GM12865 (cell line): ENCODE measurements at regions not wholly inside any gene's neighbourhood (a gene's known extent, or its start where the extent isn't known, plus 50 kb on each side); places are given as distances from the start of the nearest gene placed in this dataset.

Experiments
- DNase-seq: peaks from one replicate; pipeline ENCODE4 v3.0.0; 2010; ENCODE audit warnings: low read depth
- H3K4me3 ChIP-seq: 2 replicates; pipeline ENCODE4 v1.5.1; 2011; ENCODE audit warnings: mild to moderate bottlenecking, low read depth, low read length, control low read depth
- TF ChIP-seq, protein P1 (sequence below): IDR thresholded peaks from 2 replicates; pipeline ENCODE4 v1.5.1; 2011; ENCODE audit warnings: low read length, control low read depth, low read depth, inconsistent platforms; ENCODE audit not compliant: insufficient read depth; ENCODE audit errors: missing control alignments

DNA sequence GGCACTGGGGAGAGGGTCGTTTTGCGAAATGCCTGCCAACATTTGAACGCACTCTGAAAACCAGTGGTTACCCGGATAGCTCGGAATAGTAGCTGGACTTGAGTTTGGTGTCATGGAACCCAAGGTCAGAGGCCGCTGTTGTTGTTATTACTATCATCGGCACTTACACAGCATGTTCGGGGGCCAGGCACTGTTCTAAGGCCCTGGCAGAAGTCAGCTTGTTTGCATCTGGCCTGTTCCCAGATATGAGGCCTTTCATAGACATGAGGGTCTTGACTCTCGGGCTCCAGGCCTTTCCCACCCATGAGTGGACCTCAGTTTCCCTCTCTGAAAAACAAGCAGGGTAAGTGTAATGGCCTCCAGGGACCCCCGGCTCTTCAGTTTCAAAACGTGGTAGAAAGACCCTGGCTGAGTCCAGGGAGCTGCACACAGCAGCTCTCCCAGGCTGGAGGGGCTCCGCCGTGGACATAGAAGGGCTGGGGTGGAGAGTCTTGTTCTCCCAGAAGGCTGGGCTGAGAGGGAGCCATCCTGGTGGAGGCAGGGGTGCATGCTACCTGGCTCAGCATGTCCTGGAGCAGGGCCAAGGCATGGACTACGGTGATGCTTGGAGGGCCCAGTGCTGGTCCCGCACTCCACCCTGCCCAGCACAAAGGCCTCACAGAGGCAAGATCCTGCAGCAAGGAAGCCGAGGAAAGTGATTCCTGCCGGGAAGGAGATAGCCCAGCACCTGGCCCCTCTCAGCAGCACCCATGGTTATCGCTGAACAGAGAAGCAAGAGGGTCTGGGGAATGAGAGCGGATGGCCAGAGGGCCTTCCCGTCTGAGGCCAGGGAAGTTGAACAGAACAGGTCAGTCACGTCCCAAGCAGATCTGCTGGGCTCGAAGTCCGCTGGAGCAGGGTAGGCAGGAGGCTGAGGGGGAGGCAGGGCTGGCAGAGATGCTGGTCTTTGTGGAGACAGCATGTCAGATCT, 63.5 kb upstream of the C14orf180 start:
- no peak overlapping the region for H3K4me3 ChIP-seq
- TF ChIP-seq, protein P1, sequence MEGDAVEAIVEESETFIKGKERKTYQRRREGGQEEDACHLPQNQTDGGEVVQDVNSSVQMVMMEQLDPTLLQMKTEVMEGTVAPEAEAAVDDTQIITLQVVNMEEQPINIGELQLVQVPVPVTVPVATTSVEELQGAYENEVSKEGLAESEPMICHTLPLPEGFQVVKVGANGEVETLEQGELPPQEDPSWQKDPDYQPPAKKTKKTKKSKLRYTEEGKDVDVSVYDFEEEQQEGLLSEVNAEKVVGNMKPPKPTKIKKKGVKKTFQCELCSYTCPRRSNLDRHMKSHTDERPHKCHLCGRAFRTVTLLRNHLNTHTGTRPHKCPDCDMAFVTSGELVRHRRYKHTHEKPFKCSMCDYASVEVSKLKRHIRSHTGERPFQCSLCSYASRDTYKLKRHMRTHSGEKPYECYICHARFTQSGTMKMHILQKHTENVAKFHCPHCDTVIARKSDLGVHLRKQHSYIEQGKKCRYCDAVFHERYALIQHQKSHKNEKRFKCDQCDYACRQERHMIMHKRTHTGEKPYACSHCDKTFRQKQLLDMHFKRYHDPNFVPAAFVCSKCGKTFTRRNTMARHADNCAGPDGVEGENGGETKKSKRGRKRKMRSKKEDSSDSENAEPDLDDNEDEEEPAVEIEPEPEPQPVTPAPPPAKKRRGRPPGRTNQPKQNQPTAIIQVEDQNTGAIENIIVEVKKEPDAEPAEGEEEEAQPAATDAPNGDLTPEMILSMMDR = no peak
- no peak for DNase-seq

DNA sequence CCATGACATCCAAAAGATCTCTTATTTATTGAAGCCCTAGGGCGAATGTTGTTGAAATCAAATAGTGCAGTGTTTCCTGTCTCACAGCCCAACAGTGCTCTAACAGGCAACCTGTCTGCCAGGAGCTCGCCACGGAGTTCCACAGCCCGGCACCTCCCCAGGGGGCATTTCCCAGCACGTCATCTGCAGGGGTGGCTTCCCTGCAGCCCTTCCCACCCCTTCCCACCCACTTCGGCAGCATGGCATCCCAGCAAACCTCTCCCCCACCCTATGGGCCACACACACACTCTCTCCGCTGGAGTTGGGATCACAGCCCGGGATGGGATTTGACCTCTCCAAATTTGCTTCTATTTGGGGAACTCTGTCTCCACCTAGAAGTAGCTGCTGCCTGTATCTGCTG, 62.7 kb upstream of the C14orf180 start:
- no peak for DNase-seq
- TF ChIP-seq, protein P1 = no peak

DNA sequence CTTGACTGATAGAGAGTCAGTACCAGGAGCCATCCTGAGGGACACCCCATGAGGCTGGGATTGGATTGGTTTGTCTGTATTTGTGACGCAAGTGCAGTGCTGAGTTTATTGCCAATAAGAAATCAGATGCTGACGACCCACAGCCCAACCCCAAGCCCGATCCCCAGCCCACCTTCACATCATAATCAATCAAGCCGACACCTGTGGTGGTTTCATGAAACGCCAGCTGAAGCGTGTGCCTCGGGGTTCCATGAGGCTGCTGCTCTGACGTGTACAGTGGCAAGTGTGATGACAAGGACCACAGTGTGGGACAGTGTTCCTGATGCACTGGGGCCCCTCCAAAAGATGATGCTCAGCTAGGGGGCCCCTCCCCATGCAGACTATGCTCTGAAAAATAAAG, 62.1 kb upstream of the C14orf180 start:
- H3K4me3 ChIP-seq = no peak overlapping the region
- no peak for DNase-seq
- TF ChIP-seq, protein P1 = no peak

More for the DNA sequence above, 62.7 kb upstream of the C14orf180 start:
- no peak overlapping the region for H3K4me3 ChIP-seq

DNA sequence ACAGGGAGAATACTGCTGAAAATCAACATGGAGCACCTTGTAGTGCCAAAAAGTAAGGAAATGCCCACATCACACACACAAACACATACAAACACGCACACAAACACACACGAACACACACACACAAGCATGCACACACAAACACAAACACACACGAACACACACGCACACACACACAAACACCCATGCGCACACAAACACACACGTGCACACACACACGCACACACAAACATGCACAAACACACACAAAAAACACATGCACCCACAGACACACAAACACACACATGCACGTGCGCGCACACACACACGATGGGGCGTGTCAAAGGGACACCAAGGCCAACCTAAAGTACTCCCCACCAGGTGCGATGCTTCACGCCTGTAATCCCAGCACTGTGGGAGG, 61.7 kb upstream of the C14orf180 start:
- no peak overlapping the region for H3K4me3 ChIP-seq
- no peak for DNase-seq
- TF ChIP-seq, protein P1 = no peak

DNA sequence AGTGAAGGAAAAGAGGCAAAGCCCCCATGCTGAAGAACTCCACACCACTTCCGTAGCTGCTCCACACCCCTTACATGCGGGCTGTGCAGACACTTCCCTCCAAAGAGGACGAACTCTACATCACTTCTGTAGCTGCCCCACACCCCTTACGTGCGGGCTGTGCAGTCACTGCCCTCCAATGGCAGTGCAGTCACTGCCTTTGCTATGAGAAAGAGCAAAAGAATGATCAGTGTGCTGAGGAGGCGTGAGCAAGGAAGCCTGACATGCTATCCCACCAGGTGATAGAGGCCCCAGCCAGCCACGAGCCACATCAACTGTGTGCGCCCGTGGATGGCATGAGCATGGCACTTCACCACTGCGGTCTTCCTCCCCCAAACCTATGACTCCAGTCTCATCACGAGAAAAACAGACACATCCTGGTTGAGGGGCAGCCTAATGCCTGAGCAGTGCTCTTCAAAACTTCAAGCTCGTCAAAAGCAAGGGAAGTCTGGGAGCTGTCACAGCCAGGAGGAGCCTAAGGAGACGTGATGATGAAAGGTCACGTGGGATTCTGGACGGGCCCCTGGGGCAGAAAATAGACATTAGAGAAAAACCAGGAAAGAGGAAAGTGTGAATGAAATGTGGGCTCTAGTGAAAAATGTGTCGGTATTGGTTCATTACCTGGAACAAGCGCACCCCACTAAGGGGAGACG, 60.8 kb upstream of the C14orf180 start:
- TF ChIP-seq, protein P1 = no peak
- no peak overlapping the region for H3K4me3 ChIP-seq
- DNase-seq = no peak

DNA sequence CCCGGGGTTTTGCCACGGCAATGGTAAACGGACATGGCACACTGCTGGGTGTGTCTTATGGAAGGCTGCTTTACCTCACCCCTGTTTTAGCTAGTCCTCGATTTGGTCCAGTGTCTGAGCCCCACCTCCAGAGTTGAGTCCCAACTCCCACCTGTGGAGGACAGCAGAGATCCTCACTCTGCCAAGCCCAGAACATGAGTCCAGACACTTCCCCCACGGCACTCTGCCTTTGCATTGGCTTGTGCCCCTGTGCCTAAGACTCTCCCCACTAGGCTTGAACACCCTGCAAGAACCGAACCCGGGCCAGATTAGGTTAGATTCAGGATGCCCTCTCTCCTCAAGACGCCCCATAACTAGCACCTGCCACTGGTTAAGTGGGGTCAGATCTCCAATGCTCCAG, 59.8 kb upstream of the C14orf180 start:
- no peak for DNase-seq
- H3K4me3 ChIP-seq = no peak overlapping the region
- TF ChIP-seq, protein P1 = no peak
